ENCODE measurements at regions not wholly inside any gene's neighbourhood (a gene's known extent, or its start where the extent isn't known, plus 50 kb on each side); places are given as distances from the start of the nearest gene placed in this dataset.

GRCh38 chr1:87404296-87404695 lies 75.6 kb downstream of the LMO4 start:
- TF ChIP-seq, protein P1, sequence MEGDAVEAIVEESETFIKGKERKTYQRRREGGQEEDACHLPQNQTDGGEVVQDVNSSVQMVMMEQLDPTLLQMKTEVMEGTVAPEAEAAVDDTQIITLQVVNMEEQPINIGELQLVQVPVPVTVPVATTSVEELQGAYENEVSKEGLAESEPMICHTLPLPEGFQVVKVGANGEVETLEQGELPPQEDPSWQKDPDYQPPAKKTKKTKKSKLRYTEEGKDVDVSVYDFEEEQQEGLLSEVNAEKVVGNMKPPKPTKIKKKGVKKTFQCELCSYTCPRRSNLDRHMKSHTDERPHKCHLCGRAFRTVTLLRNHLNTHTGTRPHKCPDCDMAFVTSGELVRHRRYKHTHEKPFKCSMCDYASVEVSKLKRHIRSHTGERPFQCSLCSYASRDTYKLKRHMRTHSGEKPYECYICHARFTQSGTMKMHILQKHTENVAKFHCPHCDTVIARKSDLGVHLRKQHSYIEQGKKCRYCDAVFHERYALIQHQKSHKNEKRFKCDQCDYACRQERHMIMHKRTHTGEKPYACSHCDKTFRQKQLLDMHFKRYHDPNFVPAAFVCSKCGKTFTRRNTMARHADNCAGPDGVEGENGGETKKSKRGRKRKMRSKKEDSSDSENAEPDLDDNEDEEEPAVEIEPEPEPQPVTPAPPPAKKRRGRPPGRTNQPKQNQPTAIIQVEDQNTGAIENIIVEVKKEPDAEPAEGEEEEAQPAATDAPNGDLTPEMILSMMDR (conservative IDR thresholded peaks at IDR 0.05 in 1 of 2, IDR thresholded peaks at IDR 0.05 in 1 of 2; ENCODE audit: extremely low read depth in 1 of 2, insufficient read depth in 1 of 2, low read depth in 1 of 2, low read length in 2 of 2), result no peak
- TF ChIP-seq EZH2 (IDR thresholded peaks at IDR 0.05; ENCODE audit: borderline replicate concordance, low read length), result no peak
